A673 (cell line): ENCODE measurements at regions not wholly inside any gene's neighbourhood (a gene's known extent, or its start where the extent isn't known, plus 50 kb on each side); places are given as distances from the start of the nearest gene placed in this dataset.

Experiments
- CTCF ChIP-seq: fragments of 300-800, 200-600 bp; sonication (generic); conservative IDR thresholded peaks from 2 replicates; pipeline ENCODE4 v1.5.1; 2017; ENCODE audit warnings: low read depth, mild to moderate bottlenecking, antibody characterized with exemption, low read length, moderate library complexity, mixed read lengths
- EZH2 ChIP-seq: fragments of 200-600 bp; sonication (generic); IDR thresholded peaks from 2 replicates; pipeline ENCODE4 v1.6.1; 2017; ENCODE audit warnings: borderline replicate concordance, low read depth, mild to moderate bottlenecking, mixed read lengths, antibody characterized with exemption, low read length; ENCODE audit not compliant: poor library complexity, severe bottlenecking

GRCh38 chr5:168202996-168203395 lies 88.4 kb upstream of the WWC1 start:
- TF ChIP-seq CTCF, result no peak
- no peak for TF ChIP-seq EZH2
